DMS79 treated with DMSO at 0.1 percent for 48 hours (cell line): ENCODE measurements at regions not wholly inside any gene's neighbourhood (a gene's known extent, or its start where the extent isn't known, plus 50 kb on each side); places are given as distances from the start of the nearest gene placed in this dataset.

Experiments
- DNase-seq: peaks from one replicate; lab custom pipeline; 2025; lab: John Stamatoyannopoulos, UW

DNA sequence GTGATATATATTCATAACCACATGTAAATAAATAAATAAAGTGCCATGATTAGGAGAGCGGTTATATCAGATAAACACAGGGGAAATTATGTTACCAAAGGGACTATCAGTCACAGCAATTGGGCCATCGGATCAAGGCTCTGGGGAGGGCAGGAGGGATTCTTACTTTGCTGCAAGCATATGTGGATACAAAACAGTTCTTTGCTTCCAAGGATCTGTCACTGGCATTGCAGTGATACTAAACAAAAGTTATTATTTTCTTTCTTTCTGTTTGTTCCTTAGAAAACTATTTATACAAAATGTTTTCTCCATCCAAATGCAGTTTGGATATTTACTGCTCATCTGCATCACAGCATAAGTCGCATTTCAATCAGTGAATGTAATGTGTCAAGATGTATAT is 188.4 kb upstream of the MGMT start:
- DNase-seq, result no peak

DNA sequence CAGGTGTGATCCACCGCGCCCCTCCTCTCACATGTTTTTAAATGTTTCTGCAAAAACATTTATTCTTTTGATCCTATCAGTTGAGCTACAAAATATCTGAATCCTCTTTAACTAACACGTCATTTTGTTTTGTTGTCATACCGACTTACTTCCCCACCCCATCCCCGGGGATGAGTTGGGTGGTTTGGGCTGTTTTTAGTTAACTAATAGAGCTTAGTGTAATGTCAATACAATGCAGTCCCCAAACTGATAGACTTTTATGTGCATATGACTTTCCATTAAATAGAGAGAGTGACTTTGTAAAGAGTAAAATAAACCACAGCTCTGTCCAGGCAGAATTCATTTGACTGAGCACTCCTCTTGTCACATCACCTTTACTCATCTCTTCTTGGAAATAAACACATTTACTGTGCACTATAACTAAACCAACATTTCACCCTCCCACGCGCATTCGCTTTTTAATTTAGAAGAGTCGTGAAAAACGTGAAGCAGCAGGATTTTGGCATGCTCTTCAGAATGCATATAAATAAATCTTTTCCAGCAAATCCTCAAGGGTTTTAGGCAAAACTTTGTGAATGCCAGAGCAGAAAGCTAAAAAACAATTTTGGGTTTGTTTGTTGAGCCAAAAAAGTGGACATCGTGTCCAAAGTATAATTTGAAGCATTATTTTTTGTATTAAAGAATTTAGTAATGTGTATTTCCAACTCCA is 187.4 kb upstream of the MGMT start:
- no peak for DNase-seq

DNA sequence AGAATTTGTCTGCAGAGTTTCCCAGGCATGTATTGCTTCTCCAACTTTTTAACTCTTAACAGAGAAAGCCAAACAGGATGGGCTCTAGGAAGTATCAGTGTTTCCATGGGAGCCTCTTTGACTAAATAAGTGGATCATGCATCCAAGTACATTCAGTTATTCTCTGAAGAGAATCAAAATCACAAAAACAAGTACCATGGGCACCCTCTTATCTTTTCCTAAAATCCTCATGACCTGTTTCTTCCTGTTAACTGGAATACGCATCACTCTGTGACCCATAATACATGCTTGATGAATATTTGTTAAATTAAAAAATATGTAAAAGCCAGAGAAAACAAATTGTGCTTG is 186.9 kb upstream of the MGMT start:
- no peak for DNase-seq

DNA sequence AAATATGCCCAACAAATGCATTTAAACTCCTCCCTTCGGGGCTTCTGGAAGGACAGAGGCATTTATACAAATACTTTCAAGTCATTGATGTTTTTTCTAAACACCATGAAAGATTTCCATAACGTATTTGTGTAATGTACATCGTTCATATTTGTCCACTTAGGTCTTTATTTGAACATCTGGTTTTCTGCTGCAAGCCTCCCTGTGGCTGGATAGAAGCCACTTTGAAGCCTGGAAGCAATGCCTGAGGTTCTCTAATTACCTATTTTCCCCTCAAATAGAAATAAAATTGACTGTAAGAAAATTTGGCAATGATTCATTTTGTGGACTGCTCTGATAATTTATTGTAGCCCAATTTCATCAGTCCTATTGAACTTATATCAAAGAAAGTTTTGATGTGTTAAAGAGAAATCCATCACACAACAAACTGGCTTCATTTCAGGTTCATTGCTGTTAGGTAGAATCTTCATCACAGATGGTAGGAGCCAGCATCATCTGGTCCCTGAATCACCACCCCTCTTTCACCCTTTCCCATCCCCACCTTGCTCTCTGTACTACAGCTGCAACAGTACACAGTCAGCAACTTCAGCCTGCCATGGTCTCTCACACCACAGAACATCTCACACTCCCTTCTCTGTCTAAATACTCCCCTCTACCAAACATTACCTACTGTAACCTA is 186.0 kb upstream of the MGMT start:
- DNase-seq, result no peak

DNA sequence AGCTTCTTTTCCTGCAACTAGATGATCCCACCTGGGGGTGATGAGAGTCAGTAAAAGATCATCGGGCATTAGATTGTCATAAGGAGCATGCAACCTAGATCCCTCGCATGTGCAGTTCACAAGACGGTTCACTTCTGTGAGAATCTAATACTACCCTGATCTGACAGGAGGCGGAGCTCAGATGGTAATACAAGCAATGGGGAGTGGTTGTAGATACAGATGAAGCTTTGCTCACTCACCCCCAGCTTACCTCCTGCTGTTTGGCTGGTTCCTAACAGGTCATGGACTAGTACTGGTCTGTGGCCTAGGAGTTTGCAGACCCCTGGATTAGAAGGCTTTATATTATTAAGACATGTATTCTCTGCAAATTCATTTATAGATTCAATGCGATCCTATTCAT is 181.6 kb upstream of the MGMT start:
- no peak for DNase-seq

DNA sequence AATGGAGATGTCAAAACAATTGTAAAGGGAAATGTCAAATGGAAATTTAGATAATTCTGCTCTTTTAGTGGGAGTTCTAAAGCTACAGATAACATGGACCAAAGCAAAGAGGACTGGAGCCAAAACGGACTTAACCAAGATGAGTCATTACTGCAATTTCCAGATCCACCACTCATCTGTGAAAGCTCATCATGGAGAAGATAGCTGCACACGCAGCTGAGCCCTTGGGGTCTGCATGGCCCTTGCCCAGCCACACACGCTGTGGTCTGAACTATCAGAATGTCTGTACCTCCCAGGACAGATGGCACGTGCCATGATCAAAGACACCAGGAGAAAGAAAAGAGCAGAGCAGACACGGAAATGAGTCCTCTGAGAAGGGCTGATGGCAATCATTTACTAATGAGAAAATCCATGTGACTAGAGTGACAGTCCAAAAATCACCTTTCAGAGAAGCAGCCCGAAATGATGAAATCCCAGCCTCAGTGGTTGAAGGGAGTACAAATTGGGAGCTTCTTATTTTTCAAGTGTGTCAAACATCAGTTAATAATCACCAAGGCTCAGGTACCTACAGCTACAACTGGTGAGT is 177.9 kb upstream of the MGMT start:
- no peak for DNase-seq

DNA sequence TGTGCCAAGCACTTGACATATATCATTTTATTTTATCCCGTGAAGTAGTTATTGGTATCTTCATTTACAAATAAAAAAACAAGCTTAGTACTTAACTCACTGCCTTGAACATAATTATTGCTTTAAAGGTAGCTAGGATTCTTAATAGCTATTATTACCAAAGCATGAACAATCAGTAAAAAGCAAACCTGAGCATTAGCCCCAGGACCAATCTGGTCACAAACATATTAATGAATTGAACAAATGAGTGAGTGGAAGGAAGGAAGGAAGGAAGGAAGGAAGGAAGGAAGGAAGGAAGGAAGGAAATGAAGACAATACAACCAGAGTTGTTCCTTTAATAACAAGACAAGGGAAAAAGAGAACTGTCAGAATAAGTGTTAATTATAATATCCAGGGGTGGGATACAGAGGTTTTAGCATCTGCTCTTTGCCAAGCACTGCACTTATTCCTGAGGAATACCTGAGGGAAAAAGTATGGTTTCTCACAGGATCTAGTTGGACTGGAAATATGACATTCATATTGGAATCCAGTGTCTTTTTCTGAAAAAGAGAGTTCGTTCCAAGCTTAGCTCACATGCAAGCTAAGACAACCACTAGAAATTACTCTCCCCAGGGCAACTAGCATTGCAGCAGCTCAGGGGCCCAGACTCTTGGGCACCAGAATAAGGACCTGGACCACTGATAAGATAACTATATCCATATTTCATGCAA is 172.9 kb upstream of the MGMT start:
- DNase-seq, result no peak

DNA sequence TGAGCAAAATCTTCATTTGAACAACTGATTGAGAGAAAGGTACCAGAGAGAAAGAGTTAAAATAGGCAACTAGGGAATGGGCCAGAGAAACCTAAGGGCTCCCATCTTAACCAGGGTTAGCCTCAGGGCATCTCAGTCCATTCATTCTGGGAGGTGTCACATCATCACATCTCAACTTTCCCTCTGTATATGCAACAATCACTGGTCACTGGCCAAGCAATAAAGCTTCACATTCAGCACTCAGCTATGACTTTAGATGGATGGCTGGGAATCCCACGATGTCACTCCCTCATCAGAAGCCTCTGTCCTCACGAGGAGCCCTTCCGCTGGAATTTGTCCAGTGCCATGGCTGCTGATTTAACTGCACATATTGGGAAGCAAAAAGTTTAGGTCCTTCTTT is 172.1 kb upstream of the MGMT start:
- DNase-seq, result no peak

GRCh38 chr10:129305046-129305445 is 162.0 kb upstream of the MGMT start:
- DNase-seq, result no peak

DNA sequence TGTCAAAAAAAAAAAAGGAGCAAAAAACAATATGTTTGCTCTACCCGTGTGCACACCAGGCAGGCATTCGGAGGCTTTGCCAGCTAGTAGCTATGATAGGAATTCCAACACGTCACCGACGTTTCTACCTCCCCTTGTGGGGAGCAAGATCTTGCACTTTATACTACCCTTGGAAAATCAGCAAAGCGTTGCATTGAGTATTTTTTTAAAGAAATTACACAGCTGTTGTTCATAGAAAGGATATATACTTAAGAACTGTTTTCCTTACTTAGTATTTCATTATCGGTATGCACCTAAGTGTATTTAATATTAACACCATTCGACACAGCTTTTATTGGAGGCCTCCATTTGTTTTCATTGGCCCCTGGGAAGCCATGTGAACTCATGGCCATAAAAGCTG is 159.9 kb upstream of the MGMT start:
- no peak for DNase-seq

DNA sequence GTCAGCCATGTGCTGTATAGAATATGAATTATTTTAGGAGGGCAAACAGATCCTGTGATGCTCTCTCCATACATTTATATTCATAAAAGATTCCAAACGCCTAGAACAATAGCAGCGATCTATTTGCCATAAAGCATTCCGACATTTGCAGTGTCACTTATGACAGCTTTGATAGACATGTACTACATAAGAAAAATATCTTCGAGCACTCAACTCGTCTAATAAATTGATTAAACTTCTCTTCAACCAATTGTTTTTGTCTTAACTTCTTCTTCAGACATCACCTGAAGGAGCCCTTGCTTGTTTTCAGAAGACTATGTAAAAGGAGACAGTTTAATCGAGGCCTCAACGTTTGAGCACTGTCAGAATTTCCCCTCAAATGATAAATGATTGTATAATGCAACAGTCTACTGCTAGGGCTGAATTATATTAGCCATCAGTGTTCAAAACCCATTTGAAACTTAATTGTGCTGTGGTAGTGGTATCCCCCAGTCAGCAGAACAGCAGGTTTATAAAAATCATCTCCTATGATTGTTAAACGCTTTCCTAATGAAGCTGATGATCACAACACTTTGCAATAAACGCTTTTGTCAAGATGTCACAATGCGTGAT is 158.0 kb upstream of the MGMT start:
- DNase-seq, result no peak

GRCh38 chr10:129309565-129309964 is 157.5 kb upstream of the MGMT start:
- no peak for DNase-seq

- no peak for DNase-seq
These were observed 156.2 kb upstream of the MGMT start for GRCh38 chr10:129310881-129311280.

- no peak for DNase-seq
These were observed 147.1 kb upstream of the MGMT start for GRCh38 chr10:129319934-129320333.

DNA sequence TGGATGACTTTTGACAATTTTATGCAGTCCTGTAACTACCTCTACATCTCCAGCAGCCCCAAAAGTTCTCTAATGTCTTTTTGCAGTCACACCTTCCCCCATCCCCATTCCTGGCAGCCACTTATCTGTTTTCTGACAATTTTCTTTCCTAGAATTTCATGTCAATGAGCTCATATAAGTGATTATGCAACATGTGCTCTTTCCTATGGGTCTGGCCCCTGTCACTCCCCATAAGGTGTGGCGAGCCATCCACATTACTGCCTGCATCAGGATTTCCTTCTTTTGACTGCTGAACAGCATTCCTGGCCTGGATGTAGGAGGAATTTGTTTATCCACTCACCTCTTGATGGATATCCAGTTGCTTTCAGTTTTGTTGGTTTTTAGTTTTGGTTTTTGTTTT is 146.7 kb upstream of the MGMT start:
- DNase-seq, result no peak

- no peak for DNase-seq
These were observed 145.3 kb upstream of the MGMT start for GRCh38 chr10:129321727-129322126.

GRCh38 chr10:129322933-129323820 is 143.9 kb upstream of the MGMT start:
- DNase-seq, result no peak

DNA sequence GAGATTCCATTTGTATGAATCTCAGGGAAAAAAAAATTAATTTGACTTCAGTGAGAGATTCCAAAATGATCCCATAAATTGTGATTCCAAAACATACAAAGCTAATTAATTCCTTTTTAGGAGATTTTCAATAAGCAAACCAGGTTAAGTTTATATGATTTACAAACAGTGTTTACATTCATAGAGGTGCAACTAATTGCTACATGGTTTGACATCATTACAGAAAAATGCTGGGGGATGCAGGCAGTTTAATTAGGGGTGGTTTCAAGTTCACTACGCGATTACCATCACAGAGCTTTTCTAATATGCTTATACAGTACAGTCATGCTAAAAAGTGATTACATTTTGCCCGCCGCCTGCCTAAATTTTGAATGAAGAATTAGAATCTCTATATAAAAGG is 143.2 kb upstream of the MGMT start:
- DNase-seq, result no peak

DNA sequence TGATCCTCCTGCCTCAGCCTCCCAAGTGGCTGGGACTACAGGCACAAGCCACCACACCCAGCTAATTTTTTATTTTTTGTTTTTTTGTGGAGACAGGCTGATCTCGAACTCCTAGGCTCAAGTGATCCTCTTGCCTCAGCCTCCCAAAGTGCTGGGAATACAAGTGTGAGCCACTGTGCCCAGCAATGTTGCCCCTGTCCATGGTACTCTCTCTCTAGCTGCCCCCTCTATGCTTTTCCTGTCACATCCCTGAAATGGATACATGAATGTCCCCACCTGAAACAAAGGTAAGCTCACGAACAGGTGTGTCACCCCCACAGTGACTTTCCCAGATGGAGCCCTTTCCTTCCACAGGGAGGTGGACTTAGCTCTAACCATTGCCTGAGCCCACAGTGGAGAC is 141.1 kb upstream of the MGMT start:
- DNase-seq, result no peak

DNA sequence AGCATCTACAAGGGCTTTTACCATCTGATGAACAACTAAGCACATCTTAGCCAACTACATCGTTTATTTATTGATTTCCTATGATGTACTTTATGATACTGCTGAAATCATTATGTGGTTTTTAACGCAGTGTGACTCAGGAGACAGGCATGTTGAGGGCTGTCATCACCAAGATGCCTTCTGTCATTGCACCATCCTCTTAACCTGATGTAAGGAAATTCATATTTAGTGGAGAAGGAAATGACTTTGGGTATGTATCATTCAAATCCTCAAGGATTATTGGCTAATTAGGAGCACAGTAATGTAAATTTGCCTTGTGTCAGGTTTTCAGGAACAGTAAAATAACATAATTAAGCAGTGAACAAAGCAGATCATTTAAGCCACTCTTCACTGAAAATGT is 138.5 kb upstream of the MGMT start:
- no peak for DNase-seq

DNA sequence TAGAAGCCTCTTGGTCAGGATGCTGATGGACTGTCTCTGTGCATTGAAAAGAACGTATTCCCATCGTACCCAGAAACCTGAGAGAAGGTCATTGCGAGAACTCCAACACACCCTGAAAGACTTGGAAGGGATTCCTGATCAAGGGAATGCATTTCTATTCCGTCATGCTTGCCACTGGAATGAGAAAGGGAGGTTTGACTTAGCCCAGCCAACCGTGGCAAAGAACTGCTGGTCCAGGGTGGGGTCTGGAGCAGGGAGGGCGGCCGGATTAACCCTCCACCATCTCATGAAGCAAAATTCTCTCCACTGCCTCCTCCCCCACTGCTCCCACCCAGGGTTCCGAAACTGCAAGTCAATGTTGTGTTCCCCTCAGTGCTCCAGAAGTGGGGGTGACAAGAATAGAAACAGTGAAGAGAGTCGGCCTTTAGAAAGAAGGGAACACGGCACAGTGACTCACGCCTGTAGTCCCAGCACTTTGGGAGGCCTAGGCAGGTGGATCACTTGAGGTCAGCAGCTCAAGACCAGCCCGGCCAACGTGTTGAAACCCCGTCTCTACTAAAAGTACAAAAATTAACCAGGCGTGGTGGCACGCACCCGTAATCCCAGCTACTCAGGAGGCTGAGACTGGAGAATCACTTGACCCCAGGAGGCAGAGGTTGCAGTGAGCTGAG is 137.5 kb upstream of the MGMT start:
- no peak for DNase-seq
